GM23338 (cell line): ENCODE measurements at regions not wholly inside any gene's neighbourhood (a gene's known extent, or its start where the extent isn't known, plus 50 kb on each side); places are given as distances from the start of the nearest gene placed in this dataset.

Experiments
- ATAC-seq: fragments of 200-7000 bp; cut with Tn5 transposase; 3 replicates; pipeline ENCODE4 v1.9.1; 2020
- DNase-seq: peaks from one replicate; pipeline ENCODE4 v3.0.0-alpha.2; 2015; ENCODE audit warnings: low spot score
- H2AFZ ChIP-seq: fragments of 200-600 bp; sonication (generic); 2 replicates; pipeline ENCODE4 v1.8.0; 2016; ENCODE audit warnings: antibody characterized with exemption, mild to moderate bottlenecking, moderate library complexity
- H3F3A ChIP-seq: fragments of 200-600 bp; sonication (generic); replicated peaks from 2 replicates; pipeline ENCODE4 v1.8.0; 2017; ENCODE audit warnings: antibody characterized with exemption, mixed run types, low read depth
- H3K27ac ChIP-seq: fragments of 200-600 bp; sonication (generic); 2 replicates; pipeline ENCODE4 v1.6.1; 2016; ENCODE audit warnings: low read depth
- H3K27me3 ChIP-seq: fragments of 200-600 bp; sonication (generic); 2 replicates; pipeline ENCODE4 v1.8.0; 2016; ENCODE audit warnings: mild to moderate bottlenecking, mixed run types, moderate library complexity; ENCODE audit not compliant: insufficient read depth
- H3K36me3 ChIP-seq: fragments of 200-600 bp; sonication (generic); 2 replicates; pipeline ENCODE4 v1.8.0; 2016; ENCODE audit warnings: mild to moderate bottlenecking; ENCODE audit not compliant: insufficient read depth
- H3K4me1 ChIP-seq: fragments of 200-600 bp; sonication (generic); 2 replicates; pipeline ENCODE4 v1.8.0; 2016; ENCODE audit warnings: mild to moderate bottlenecking, moderate library complexity; ENCODE audit not compliant: insufficient read depth
- H3K4me2 ChIP-seq: fragments of 200-600 bp; sonication (generic); 2 replicates; pipeline ENCODE4 v1.7.1; 2017; ENCODE audit warnings: mixed run types
- H3K4me3 ChIP-seq: fragments of 200-600 bp; sonication (generic); 2 replicates; pipeline ENCODE4 v1.6.1; 2016; ENCODE audit warnings: mixed run types
- H3K79me2 ChIP-seq: fragments of 200-600 bp; sonication (generic); replicated peaks from 2 replicates; pipeline ENCODE4 v1.8.0; 2017; ENCODE audit warnings: mild to moderate bottlenecking; ENCODE audit not compliant: insufficient read depth
- H3K9me2 ChIP-seq: fragments of 200-600 bp; sonication (generic); 2 replicates; pipeline ENCODE4 v1.8.0; 2017; ENCODE audit not compliant: insufficient read depth
- H4K20me1 ChIP-seq: fragments of 200-600 bp; sonication (generic); replicated peaks from 2 replicates; pipeline ENCODE4 v1.8.0; 2017; ENCODE audit warnings: mild to moderate bottlenecking; ENCODE audit not compliant: insufficient read depth
- H3K27ac Mint-ChIP-seq: 2 replicates; pipeline ENCODE4 v1.8.0; 2020; ENCODE audit warnings: inconsistent platforms, mild to moderate bottlenecking, moderate library complexity, mixed read lengths
- H3K27me3 Mint-ChIP-seq: 3 replicates; pipeline ENCODE4 v1.8.0; 2022; ENCODE audit warnings: low read depth, mild to moderate bottlenecking, moderate library complexity, mixed read lengths, inconsistent platforms; ENCODE audit not compliant: insufficient read depth, poor library complexity
- H3K36me3 Mint-ChIP-seq: 3 replicates; pipeline ENCODE4 v1.8.0; 2021; ENCODE audit warnings: low read depth, mild to moderate bottlenecking, inconsistent platforms, moderate library complexity, mixed read lengths
- H3K4me1 Mint-ChIP-seq: 3 replicates; pipeline ENCODE4 v1.8.0; 2020; ENCODE audit warnings: mild to moderate bottlenecking, inconsistent platforms, mixed read lengths
- H3K4me3 Mint-ChIP-seq: 3 replicates; pipeline ENCODE4 v1.8.0; 2021; ENCODE audit warnings: moderate library complexity, mild to moderate bottlenecking, inconsistent platforms, mixed read lengths
- H3K9me3 Mint-ChIP-seq: 3 replicates; pipeline ENCODE4 v1.8.0; 2020; ENCODE audit warnings: moderate library complexity, mild to moderate bottlenecking, inconsistent platforms, mixed read lengths
- CREB1 ChIP-seq: fragments of 250-450 bp; sonication (Bioruptor Pico); IDR thresholded peaks from 2 replicates; pipeline ENCODE4 v1.5.0; 2020; ENCODE audit warnings: low read depth, mild to moderate bottlenecking, moderate library complexity
- JUNB ChIP-seq: IDR thresholded peaks from one replicate; pipeline ENCODE4 v1.6.1; 2016; ENCODE audit warnings: antibody characterized with exemption; ENCODE audit not compliant: unreplicated experiment
- POLR2AphosphoS5 ChIP-seq: IDR thresholded peaks from 2 replicates; pipeline ENCODE4 v1.6.1; 2016; ENCODE audit warnings: antibody characterized with exemption, low read depth
- STAT1 ChIP-seq: IDR thresholded peaks from one replicate; pipeline ENCODE4 v1.6.1; 2016; ENCODE audit warnings: antibody characterized with exemption; ENCODE audit not compliant: unreplicated experiment
- ZNF114 ChIP-seq: fragments of 250-450 bp; sonication (Bioruptor Pico); IDR thresholded peaks from 2 replicates; pipeline ENCODE4 v1.5.0; 2020; ENCODE audit warnings: mild to moderate bottlenecking, moderate library complexity
- TF ChIP-seq, protein P1 (sequence below): IDR thresholded peaks from one replicate; pipeline ENCODE4 v1.6.1; 2018; ENCODE audit warnings: antibody characterized with exemption; ENCODE audit not compliant: unreplicated experiment
- TF ChIP-seq, protein P2 (sequence below): IDR thresholded peaks from 2 replicates; pipeline ENCODE4 v1.6.1; 2016; ENCODE audit warnings: antibody characterized with exemption

DNA sequence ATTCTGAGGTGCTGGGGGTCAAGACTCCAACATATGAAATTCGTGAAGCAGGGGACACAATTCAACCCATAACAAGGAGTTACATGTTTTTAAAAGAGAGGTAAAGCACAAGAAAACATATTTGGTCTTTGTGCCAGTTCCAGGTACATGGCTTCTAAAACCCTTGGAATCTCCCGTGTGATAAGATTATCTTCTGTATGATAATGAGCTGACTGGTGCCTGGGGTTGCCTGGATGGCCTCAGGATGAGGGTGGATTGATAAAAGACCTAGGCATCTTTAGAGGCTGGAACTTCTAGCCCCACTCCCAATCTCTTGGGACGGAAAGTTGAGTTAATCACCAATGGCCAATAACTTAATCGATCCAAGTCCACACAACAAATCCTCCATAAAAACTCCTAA is 87.0 kb downstream of the FAM217A start:
- no peaks in the 10 kb centered on the region for H3K36me3 Mint-ChIP-seq
- peaks cover 33% of the 10 kb centered on the region for H3K4me1 Mint-ChIP-seq
- no peaks in the 10 kb centered on the region for H3K9me2 ChIP-seq
- peaks cover 27% of the 10 kb centered on the region for H3K4me1 ChIP-seq
- no peaks in the 10 kb centered on the region for H3K27me3 ChIP-seq
- H4K20me1 ChIP-seq = peaks cover 3% of the 10 kb centered on the region; the same call in 1 of the 2 replicates
- TF ChIP-seq CREB1 (CRISPR knock-in tag) (no peak), ZNF114 (CRISPR knock-in tag) (no peak), POLR2AphosphoS5 (no peak)
- TF ChIP-seq, protein P1, sequence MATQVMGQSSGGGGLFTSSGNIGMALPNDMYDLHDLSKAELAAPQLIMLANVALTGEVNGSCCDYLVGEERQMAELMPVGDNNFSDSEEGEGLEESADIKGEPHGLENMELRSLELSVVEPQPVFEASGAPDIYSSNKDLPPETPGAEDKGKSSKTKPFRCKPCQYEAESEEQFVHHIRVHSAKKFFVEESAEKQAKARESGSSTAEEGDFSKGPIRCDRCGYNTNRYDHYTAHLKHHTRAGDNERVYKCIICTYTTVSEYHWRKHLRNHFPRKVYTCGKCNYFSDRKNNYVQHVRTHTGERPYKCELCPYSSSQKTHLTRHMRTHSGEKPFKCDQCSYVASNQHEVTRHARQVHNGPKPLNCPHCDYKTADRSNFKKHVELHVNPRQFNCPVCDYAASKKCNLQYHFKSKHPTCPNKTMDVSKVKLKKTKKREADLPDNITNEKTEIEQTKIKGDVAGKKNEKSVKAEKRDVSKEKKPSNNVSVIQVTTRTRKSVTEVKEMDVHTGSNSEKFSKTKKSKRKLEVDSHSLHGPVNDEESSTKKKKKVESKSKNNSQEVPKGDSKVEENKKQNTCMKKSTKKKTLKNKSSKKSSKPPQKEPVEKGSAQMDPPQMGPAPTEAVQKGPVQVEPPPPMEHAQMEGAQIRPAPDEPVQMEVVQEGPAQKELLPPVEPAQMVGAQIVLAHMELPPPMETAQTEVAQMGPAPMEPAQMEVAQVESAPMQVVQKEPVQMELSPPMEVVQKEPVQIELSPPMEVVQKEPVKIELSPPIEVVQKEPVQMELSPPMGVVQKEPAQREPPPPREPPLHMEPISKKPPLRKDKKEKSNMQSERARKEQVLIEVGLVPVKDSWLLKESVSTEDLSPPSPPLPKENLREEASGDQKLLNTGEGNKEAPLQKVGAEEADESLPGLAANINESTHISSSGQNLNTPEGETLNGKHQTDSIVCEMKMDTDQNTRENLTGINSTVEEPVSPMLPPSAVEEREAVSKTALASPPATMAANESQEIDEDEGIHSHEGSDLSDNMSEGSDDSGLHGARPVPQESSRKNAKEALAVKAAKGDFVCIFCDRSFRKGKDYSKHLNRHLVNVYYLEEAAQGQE = no peak
- TF ChIP-seq, protein P2, sequence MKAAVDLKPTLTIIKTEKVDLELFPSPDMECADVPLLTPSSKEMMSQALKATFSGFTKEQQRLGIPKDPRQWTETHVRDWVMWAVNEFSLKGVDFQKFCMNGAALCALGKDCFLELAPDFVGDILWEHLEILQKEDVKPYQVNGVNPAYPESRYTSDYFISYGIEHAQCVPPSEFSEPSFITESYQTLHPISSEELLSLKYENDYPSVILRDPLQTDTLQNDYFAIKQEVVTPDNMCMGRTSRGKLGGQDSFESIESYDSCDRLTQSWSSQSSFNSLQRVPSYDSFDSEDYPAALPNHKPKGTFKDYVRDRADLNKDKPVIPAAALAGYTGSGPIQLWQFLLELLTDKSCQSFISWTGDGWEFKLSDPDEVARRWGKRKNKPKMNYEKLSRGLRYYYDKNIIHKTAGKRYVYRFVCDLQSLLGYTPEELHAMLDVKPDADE = no peak
- H3K4me3 Mint-ChIP-seq = no peak overlapping the region
- H3K79me2 ChIP-seq = peaks cover 5% of the 10 kb centered on the region; the same call in 1 of the 2 replicates
- no peaks in the 10 kb centered on the region for H3F3A ChIP-seq
- no peak overlapping the region for H3K4me3 ChIP-seq
- no peak overlapping the region for H3K4me2 ChIP-seq
- H3K9me3 Mint-ChIP-seq = no peaks in the 10 kb centered on the region; the same call in 2 of the 3 replicates
- no peak for DNase-seq
- H3K27ac Mint-ChIP-seq = no peak overlapping the region
- H3K27ac ChIP-seq = no peak overlapping the region
- peaks cover 4% of the 10 kb centered on the region for H3K27me3 Mint-ChIP-seq
- H3K36me3 ChIP-seq = no peaks in the 10 kb centered on the region
- H2AFZ ChIP-seq = no peak overlapping the region
- ATAC-seq = no peak

DNA sequence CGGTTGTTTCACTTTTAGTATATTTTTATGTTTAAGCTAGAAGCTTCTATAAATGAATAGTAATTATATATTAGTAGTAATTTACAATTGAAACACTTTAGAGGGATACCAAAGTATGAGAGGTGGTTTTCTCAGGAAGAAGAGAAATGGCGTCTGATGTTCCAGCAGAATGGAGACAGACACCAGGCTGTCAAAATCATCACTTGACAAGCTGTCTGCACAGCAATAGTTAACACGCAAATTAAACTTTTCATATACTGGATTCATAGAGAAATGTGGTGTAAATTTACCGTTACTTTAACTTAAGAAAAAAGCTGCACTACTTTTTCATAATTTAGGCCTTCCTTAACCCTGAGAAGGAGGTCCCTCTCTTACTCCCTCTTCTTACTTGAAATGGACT is 82.6 kb downstream of the FAM217A start:
- Histone ChIP-seq H3K9me2 (no peaks in the 10 kb centered on the region), H3K27me3 (no peaks in the 10 kb centered on the region), H3F3A (no peaks in the 10 kb centered on the region), H3K4me3 (no peak overlapping the region), H2AFZ (no peak overlapping the region), H3K4me2 (no peak overlapping the region), H4K20me1 (peaks cover 12% of the 10 kb centered on the region), H3K36me3 (no peaks in the 10 kb centered on the region), H3K27ac (0 out of 2 replicates have a peak overlapping the region, but pooled peaks have one; percentile 12), H3K79me2 (peaks cover 32% of the 10 kb centered on the region; the same call in 1 of the 2 replicates), H3K4me1 (peaks cover 21% of the 10 kb centered on the region)
- Mint-ChIP-seq H3K9me3 (no peaks in the 10 kb centered on the region), H3K36me3 (no peaks in the 10 kb centered on the region), H3K27me3 (no peaks in the 10 kb centered on the region), H3K27ac (no peak overlapping the region), H3K4me1 (peaks cover 32% of the 10 kb centered on the region), H3K4me3 (no peak overlapping the region)
- no peak for ATAC-seq
- no peak for DNase-seq
- no peak for TF ChIP-seq STAT1
- TF ChIP-seq JUNB = no peak
